Thoracic aorta (tissue), 2 donors: ENCODE measurements at regions not wholly inside any gene's neighbourhood (a gene's known extent, or its start where the extent isn't known, plus 50 kb on each side); places are given as distances from the start of the nearest gene placed in this dataset.
"Not testable (repeated sequence)": the region's sequence is repeated elsewhere in the genome, so short reads cannot be mapped to it uniquely, and the experiment has no call there.

Experiments
- ATAC-seq: fragments of 150-250 bp; one replicate; pipeline ENCODE4 v1.8.0; 2017; ENCODE audit warnings: low read depth; ENCODE audit not compliant: insufficient number of reproducible peaks, low FRiP score
- DNase-seq: peaks from one replicate; pipeline ENCODE4 v3.0.0-alpha.2; 2020; ENCODE audit warnings: low spot score
- H3K27ac ChIP-seq, 2 donors: fragments of 200-600 bp; sonication (generic); 1 replicate in 1 of 2; 2 replicates in 1 of 2; pipeline ENCODE4 v1.5.1; 2016; ENCODE audit warnings: mild to moderate bottlenecking in 2 of 2, moderate library complexity in 2 of 2
- H3K27me3 ChIP-seq: fragments of 200-600 bp; sonication (generic); replicated peaks from 2 replicates; pipeline ENCODE4 v1.6.0; 2016; ENCODE audit warnings: mild to moderate bottlenecking; ENCODE audit not compliant: insufficient read depth
- H3K36me3 ChIP-seq: fragments of 200-600 bp; sonication (generic); one replicate; pipeline ENCODE4 v1.5.1; 2016
- H3K4me1 ChIP-seq, 2 donors: fragments of 200-600 bp; sonication (generic); 1 replicate in 1 of 2; 2 replicates in 1 of 2; pipeline versions ENCODE4 v1.5.1 to v1.6.0; 2016; ENCODE audit warnings: low read depth in 2 of 2, mild to moderate bottlenecking in 1 of 2; ENCODE audit not compliant: control insufficient read depth in 1 of 2
- H3K4me3 ChIP-seq: fragments of 200-600 bp; sonication (generic); 2 replicates; pipeline ENCODE4 v1.5.1; 2016; ENCODE audit warnings: mild to moderate bottlenecking
- H3K9me3 ChIP-seq: fragments of 200-600 bp; sonication (generic); 2 replicates; pipeline ENCODE4 v1.5.1; 2016
- CTCF ChIP-seq: fragments of 200-600 bp; sonication (generic); IDR thresholded peaks from one replicate; pipeline ENCODE4 v1.5.1; 2019; ENCODE audit warnings: antibody characterized with exemption

DNA sequence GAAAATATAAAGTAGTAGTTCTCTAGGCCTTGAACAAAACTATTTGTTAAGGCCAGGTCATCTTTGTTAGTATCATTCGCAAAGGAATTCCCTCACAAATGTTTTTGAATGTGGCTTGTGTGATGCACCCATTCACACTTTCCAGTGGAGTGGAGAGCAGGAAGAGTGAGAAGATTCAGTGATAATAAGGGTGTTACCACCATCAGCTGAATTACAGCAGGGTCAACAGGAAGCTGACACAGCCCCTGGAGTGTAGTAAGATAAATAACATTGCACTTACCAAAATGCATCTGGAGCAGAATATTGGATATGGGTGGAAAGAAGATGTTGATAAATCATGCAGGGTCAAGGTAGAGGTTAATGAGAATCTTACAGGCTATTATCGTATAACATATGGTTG, 231.0 kb downstream of the DSC3 start:
- TF ChIP-seq CTCF, result no peak
- Histone ChIP-seq H3K27ac (no peak overlapping the region), H3K4me3 (no peak overlapping the region), H3K4me1 (no peaks in the 10 kb centered on the region), H3K9me3 (no peaks in the 10 kb centered on the region), H3K27me3 (no peaks in the 10 kb centered on the region), H3K36me3 (no peaks in the 10 kb centered on the region)
- ATAC-seq, result no peak
- DNase-seq, result no peak

GRCh38 chr18:30810580-30810979, 232.0 kb downstream of the DSC3 start:
- H3K27me3 ChIP-seq, result no peaks in the 10 kb centered on the region
- DNase-seq (no peak), ATAC-seq (no peak)
- no peaks in the 10 kb centered on the region for H3K36me3 ChIP-seq
- H3K27ac ChIP-seq, result no peak overlapping the region
- no peak overlapping the region for H3K4me3 ChIP-seq
- H3K9me3 ChIP-seq, result no peaks in the 10 kb centered on the region
- H3K4me1 ChIP-seq, result no peaks in the 10 kb centered on the region
- TF ChIP-seq CTCF, result no peak

DNA sequence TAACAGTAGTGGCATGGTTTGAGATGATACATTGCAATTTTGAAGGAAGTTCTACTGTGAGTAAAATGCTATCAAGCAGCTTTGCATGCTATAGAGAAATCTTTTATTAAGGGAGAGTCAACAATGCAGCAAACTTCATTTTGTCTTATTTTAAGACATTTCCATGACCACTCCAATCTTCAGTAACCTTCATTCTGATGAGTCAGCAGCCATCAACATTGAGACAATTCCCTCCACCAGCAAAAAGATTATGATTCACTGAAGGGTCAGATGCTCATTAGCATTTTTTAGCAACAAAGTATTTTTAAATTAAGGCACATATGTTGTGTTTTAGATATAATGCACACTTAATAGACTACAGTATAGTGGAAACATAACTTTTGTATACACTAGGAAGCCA, 235.7 kb downstream of the DSC3 start:
- no peak for TF ChIP-seq CTCF

DNA sequence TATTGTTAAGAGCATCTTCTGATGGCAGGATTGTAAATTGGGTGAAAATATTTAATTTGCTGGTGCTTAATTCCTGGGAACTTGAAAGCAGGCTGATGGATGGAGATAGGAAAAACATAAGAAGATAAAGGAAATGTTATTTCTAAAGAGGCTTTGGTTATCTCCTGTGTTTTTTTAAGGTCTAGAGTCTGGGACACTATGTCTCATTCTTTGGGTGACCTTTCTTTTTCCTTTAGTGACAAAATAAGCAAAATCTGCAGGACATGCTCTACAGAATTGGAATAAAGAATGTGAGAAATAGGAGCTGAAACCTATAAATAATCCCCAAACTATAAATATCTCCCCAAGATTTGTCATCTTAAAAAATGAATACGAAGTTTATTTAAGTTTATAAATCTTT, 241.7 kb downstream of the DSC3 start:
- DNase-seq, result no peak
- H3K36me3 ChIP-seq, result no peaks in the 10 kb centered on the region

More for the DNA sequence above, 235.7 kb downstream of the DSC3 start:
- no peaks in the 10 kb centered on the region for H3K9me3 ChIP-seq
- no peak overlapping the region for H3K27ac ChIP-seq
- no peaks in the 10 kb centered on the region for H3K4me1 ChIP-seq
- no peaks in the 10 kb centered on the region for H3K36me3 ChIP-seq
- ATAC-seq (no peak), DNase-seq (no peak)
- no peaks in the 10 kb centered on the region for H3K27me3 ChIP-seq
- no peak overlapping the region for H3K4me3 ChIP-seq

DNA sequence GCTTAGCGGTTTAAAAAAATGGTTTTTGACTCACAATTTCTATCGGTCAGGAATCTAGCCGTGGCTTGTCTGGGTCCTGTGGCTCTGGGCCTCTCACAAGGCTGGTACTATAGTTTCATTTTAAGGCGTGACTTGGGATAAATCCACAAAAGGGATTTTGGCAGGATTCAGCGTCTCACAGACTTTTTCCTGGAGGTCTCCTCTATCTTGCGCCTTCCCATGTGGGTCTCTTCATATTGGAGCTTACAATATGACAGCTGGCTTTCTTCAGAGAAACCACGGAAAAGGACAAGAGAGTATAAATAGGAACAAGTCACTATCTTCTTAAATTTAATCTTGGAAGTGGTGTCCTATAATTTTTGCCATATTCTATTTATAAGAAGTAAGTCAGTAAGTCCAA, 250.5 kb downstream of the DSC3 start:
- no peak overlapping the region for H3K4me3 ChIP-seq
- no peaks in the 10 kb centered on the region for H3K9me3 ChIP-seq
- DNase-seq, result no peak
- H3K27ac ChIP-seq, result no peak overlapping the region
- H3K27me3 ChIP-seq, result no peaks in the 10 kb centered on the region
- no peak for ATAC-seq
- H3K4me1 ChIP-seq, result no peaks in the 10 kb centered on the region
- TF ChIP-seq CTCF, result no peak
- no peaks in the 10 kb centered on the region for H3K36me3 ChIP-seq

More for the DNA sequence above, 241.7 kb downstream of the DSC3 start:
- Histone ChIP-seq H3K27me3 (no peaks in the 10 kb centered on the region), H3K4me1 (peaks cover 0 to 7% of the 10 kb centered on the region in 2 donors), H3K9me3 (no peaks in the 10 kb centered on the region), H3K4me3 (no peak overlapping the region), H3K27ac (no peak overlapping the region)
- no peak for TF ChIP-seq CTCF
- ATAC-seq, result no peak

DNA sequence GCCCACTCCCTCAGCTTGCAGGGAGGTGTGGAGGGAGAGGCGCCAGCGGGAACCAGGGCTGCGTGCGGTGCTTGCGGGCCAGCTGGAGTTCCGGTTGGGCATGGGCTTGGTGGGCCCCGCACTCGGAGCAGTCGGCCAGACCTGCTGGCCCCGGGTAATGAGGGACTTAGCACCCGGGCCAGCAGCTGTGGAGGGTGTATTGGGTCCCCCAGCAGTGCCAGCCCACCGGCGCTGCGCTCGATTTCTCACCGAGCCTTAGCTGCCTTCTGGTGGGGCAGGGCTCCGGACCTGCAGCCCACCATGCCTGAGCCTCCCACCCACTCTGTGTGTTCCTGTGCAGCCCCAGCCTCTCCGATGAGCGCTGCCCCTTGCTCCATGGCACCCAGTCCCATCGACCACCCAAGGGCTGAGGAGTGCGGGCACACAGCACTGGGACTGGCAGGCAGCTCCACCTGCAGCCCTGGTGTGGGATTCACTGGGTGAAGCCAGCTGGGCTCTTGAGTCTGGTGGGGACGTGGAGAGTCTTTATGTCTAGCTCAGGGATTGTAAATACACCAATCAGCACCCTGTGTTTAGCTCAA, 254.0 kb downstream of the DSC3 start:
- H3K36me3 ChIP-seq, H3K9me3 ChIP-seq, H3K27ac ChIP-seq, H3K4me1 ChIP-seq, H3K4me3 ChIP-seq, DNase-seq, ATAC-seq, H3K27me3 ChIP-seq: not testable (repeated sequence)
